ENCODE measurements at regions not wholly inside any gene's neighbourhood (a gene's known extent, or its start where the extent isn't known, plus 50 kb on each side); places are given as distances from the start of the nearest gene placed in this dataset.
"Not testable (repeated sequence)": the region's sequence is repeated elsewhere in the genome, so short reads cannot be mapped to it uniquely, and the experiment has no call there.

GRCh38 chr11:11201302-11201701, 151.7 kb downstream of the CSNK2A3 start:
- H3K36me3 Mint-ChIP-seq (ENCODE audit: insufficient read depth); ATAC-seq; H3K4me1 Mint-ChIP-seq (ENCODE audit: low read depth); H3K27me3 Mint-ChIP-seq (ENCODE audit: low read depth); DNase-seq; H3K4me3 Mint-ChIP-seq: not testable (repeated sequence)
- peaks cover 17% of the 10 kb centered on the region for H3K9me3 Mint-ChIP-seq

GRCh38 chr11:11192541-11192940, 160.5 kb downstream of the CSNK2A3 start:
- H3K4me3 Mint-ChIP-seq = no peak overlapping the region
- DNase-seq = no peak

GRCh38 chr11:11189506-11189905, 163.5 kb downstream of the CSNK2A3 start:
- ATAC-seq = no peak
- no peak overlapping the region for H3K4me3 Mint-ChIP-seq

More at GRCh38 chr11:11192541-11192940, 160.5 kb downstream of the CSNK2A3 start:
- no peak for ATAC-seq
- Mint-ChIP-seq H3K36me3 (ENCODE audit: insufficient read depth) (peaks cover 4% of the 10 kb centered on the region), H3K9me3 (peaks cover 17% of the 10 kb centered on the region), H3K4me1 (ENCODE audit: low read depth) (no peaks in the 10 kb centered on the region), H3K27me3 (ENCODE audit: low read depth) (peaks cover 5% of the 10 kb centered on the region)

GRCh38 chr11:11186249-11186648, 166.8 kb downstream of the CSNK2A3 start:
- H3K36me3 Mint-ChIP-seq (ENCODE audit: insufficient read depth) = peaks cover 4% of the 10 kb centered on the region
- H3K27me3 Mint-ChIP-seq (ENCODE audit: low read depth) = peaks cover 9% of the 10 kb centered on the region
- H3K4me1 Mint-ChIP-seq (ENCODE audit: low read depth) = no peaks in the 10 kb centered on the region
- DNase-seq = no peak
- H3K4me3 Mint-ChIP-seq = no peak overlapping the region
- H3K9me3 Mint-ChIP-seq = peaks cover 9% of the 10 kb centered on the region
- no peak for ATAC-seq

More at GRCh38 chr11:11189506-11189905, 163.5 kb downstream of the CSNK2A3 start:
- no peaks in the 10 kb centered on the region for H3K4me1 Mint-ChIP-seq (ENCODE audit: low read depth)
- no peak for DNase-seq
- H3K9me3 Mint-ChIP-seq = peaks cover 17% of the 10 kb centered on the region
- peaks cover 4% of the 10 kb centered on the region for H3K36me3 Mint-ChIP-seq (ENCODE audit: insufficient read depth)
- H3K27me3 Mint-ChIP-seq (ENCODE audit: low read depth) = peaks cover 5% of the 10 kb centered on the region

GRCh38 chr11:11182261-11182660, 170.8 kb downstream of the CSNK2A3 start:
- Mint-ChIP-seq H3K4me1 (ENCODE audit: low read depth) (no peaks in the 10 kb centered on the region), H3K36me3 (ENCODE audit: insufficient read depth) (no peaks in the 10 kb centered on the region), H3K4me3 (no peak overlapping the region), H3K9me3 (no peaks in the 10 kb centered on the region), H3K27me3 (ENCODE audit: low read depth) (peaks cover 4% of the 10 kb centered on the region)
- ATAC-seq (no peak), DNase-seq (no peak)

GRCh38 chr11:11178671-11179638, 174.1 kb downstream of the CSNK2A3 start:
- ATAC-seq (no peak), DNase-seq (no peak)
- no peak overlapping the region for H3K4me3 Mint-ChIP-seq
- peaks cover 4% of the 10 kb centered on the region for H3K27me3 Mint-ChIP-seq (ENCODE audit: low read depth)
- no peaks in the 10 kb centered on the region for H3K4me1 Mint-ChIP-seq (ENCODE audit: low read depth)
- H3K36me3 Mint-ChIP-seq (ENCODE audit: insufficient read depth) = no peaks in the 10 kb centered on the region
- no peaks in the 10 kb centered on the region for H3K9me3 Mint-ChIP-seq

- Mint-ChIP-seq H3K9me3 (no peaks in the 10 kb centered on the region), H3K4me3 (no peak overlapping the region), H3K36me3 (ENCODE audit: insufficient read depth) (no peaks in the 10 kb centered on the region), H3K4me1 (ENCODE audit: low read depth) (peaks cover 6% of the 10 kb centered on the region), H3K27me3 (ENCODE audit: low read depth) (peaks cover 4% of the 10 kb centered on the region)
- DNase-seq (no peak), ATAC-seq (no peak)
Measured at GRCh38 chr11:11177156-11177808, 175.8 kb downstream of the CSNK2A3 start.

- DNase-seq (no peak), ATAC-seq (no peak)
- Mint-ChIP-seq H3K9me3 (no peaks in the 10 kb centered on the region), H3K36me3 (ENCODE audit: insufficient read depth) (no peaks in the 10 kb centered on the region), H3K4me1 (ENCODE audit: low read depth) (peaks cover 18% of the 10 kb centered on the region), H3K27me3 (ENCODE audit: low read depth) (no peaks in the 10 kb centered on the region), H3K4me3 (no peak overlapping the region)
Measured at GRCh38 chr11:11173316-11174025, 179.6 kb downstream of the CSNK2A3 start.

- Mint-ChIP-seq H3K9me3 (no peaks in the 10 kb centered on the region), H3K4me3 (no peak overlapping the region), H3K27me3 (ENCODE audit: low read depth) (no peaks in the 10 kb centered on the region), H3K4me1 (ENCODE audit: low read depth) (peaks cover 18% of the 10 kb centered on the region), H3K36me3 (ENCODE audit: insufficient read depth) (no peaks in the 10 kb centered on the region)
- ATAC-seq = peak; percentile 91 to 97
- DNase-seq = no peak
Measured at GRCh38 chr11:11171854-11172253, 181.2 kb downstream of the CSNK2A3 start.

- H3K4me3 Mint-ChIP-seq = no peak overlapping the region
- no peaks in the 10 kb centered on the region for H3K27me3 Mint-ChIP-seq (ENCODE audit: low read depth)
- peaks cover 18% of the 10 kb centered on the region for H3K4me1 Mint-ChIP-seq (ENCODE audit: low read depth)
- ATAC-seq (no peak), DNase-seq (no peak)
- H3K9me3 Mint-ChIP-seq = no peaks in the 10 kb centered on the region
- no peaks in the 10 kb centered on the region for H3K36me3 Mint-ChIP-seq (ENCODE audit: insufficient read depth)
Measured at GRCh38 chr11:11171285-11171684, 181.8 kb downstream of the CSNK2A3 start.

GRCh38 chr11:11170352-11171084, 182.5 kb downstream of the CSNK2A3 start:
- Mint-ChIP-seq H3K4me3 (no peak overlapping the region), H3K9me3 (no peaks in the 10 kb centered on the region)
- ATAC-seq = peak; percentile 19 to 20

GRCh38 chr11:11169715-11170351, 183.2 kb downstream of the CSNK2A3 start:
- no peaks in the 10 kb centered on the region for H3K27me3 Mint-ChIP-seq (ENCODE audit: low read depth)
- no peaks in the 10 kb centered on the region for H3K9me3 Mint-ChIP-seq
- DNase-seq (no peak), ATAC-seq (no peak)
- peaks cover 18% of the 10 kb centered on the region for H3K4me1 Mint-ChIP-seq (ENCODE audit: low read depth)
- no peaks in the 10 kb centered on the region for H3K36me3 Mint-ChIP-seq (ENCODE audit: insufficient read depth)
- no peak overlapping the region for H3K4me3 Mint-ChIP-seq

More at GRCh38 chr11:11170352-11171084, 182.5 kb downstream of the CSNK2A3 start:
- no peak for DNase-seq
- Mint-ChIP-seq H3K27me3 (ENCODE audit: low read depth) (no peaks in the 10 kb centered on the region), H3K4me1 (ENCODE audit: low read depth) (peaks cover 18% of the 10 kb centered on the region), H3K36me3 (ENCODE audit: insufficient read depth) (no peaks in the 10 kb centered on the region)

GRCh38 chr11:11167806-11168205, 185.2 kb downstream of the CSNK2A3 start:
- no peak for ATAC-seq
- Mint-ChIP-seq H3K36me3 (ENCODE audit: insufficient read depth) (no peaks in the 10 kb centered on the region), H3K4me3 (no peak overlapping the region), H3K27me3 (ENCODE audit: low read depth) (no peaks in the 10 kb centered on the region), H3K4me1 (ENCODE audit: low read depth) (peaks cover 18% of the 10 kb centered on the region), H3K9me3 (no peaks in the 10 kb centered on the region)
- no peak for DNase-seq
